ENCODE measurements at regions not wholly inside any gene's neighbourhood (a gene's known extent, or its start where the extent isn't known, plus 50 kb on each side); places are given as distances from the start of the nearest gene placed in this dataset.

DNA sequence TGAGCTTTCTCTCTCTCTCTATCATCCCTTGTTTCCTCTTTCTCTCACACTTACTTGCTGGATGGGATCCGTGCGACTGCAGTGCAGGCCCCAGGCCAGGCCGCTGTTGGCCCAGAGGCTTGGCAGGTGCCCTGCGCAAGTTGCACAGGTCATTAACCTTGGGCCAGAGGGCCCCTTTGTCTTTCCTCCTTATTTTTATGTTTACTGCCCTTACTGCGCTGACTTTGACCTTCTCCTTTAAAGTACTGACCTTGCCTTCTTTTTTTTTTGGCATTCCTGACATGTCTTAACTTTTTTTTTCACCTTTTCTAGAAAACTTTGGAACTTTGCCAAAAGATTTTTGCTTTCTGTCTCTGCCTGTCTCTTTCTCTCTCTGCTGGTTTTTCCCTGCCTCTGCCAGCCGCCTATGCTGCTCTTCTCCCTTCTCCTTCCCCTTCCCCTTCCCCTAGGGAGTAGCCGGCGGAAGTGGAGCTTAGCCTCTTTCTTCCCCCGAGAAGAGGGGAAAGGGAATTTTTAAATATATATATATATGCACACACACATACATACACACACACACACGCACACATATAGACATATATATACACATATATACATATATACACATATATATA lies 59.6 kb upstream of the CDH4 start:
- no peak for DNase-seq (ENCODE audit: extremely low read depth, low read depth)

GRCh38 chr20:61193164-61193563 lies 58.9 kb upstream of the CDH4 start:
- DNase-seq (ENCODE audit: extremely low read depth, low read depth), result no peak

Small RNA genes in the stretch of these regions (small RNA-seq; reads per million reads assigned to genes)
- 0 reads per million in 2 experiments for gene MIR4533
- 0 reads per million in 2 experiments for gene MIR548AG2
- gene MIR646, result 0 reads per million in 2 experiments

Measured in NCI-H460 (cell line).